Upper lobe of left lung (tissue), 6 donors: ENCODE measurements at regions not wholly inside any gene's neighbourhood (a gene's known extent, or its start where the extent isn't known, plus 50 kb on each side); places are given as distances from the start of the nearest gene placed in this dataset.

Experiments
- ATAC-seq, 2 donors: fragments of 200-7000 bp; cut with Tn5 transposase; one replicate each; pipeline ENCODE4 v1.9.1; 2022; ENCODE audit warnings: mild to moderate bottlenecking in 2 of 2, moderate library complexity in 2 of 2; ENCODE audit not compliant: low FRiP score in 2 of 2
- DNase-seq, 2 donors: peaks; one replicate each; pipeline ENCODE4 v3.0.0-alpha.2; 2019 to 2020
- H3K27ac ChIP-seq, 4 donors: fragments of 200-600 bp; sonication (generic); one replicate each; pipeline ENCODE4 v1.5.1; 2016 to 2019
- H3K27me3 ChIP-seq, 4 donors: fragments of 200-600 bp; sonication (generic); one replicate each; pipeline ENCODE4 v1.5.1; 2017 to 2019
- H3K36me3 ChIP-seq, 4 donors: fragments of 200-600 bp; sonication (generic); one replicate each; pipeline ENCODE4 v1.5.1; 2016 to 2019
- H3K4me1 ChIP-seq, 4 donors: fragments of 200-600 bp; sonication (generic); one replicate each; pipeline ENCODE4 v1.5.1; 2018 to 2019
- H3K4me3 ChIP-seq, 4 donors: fragments of 200-600 bp; sonication (generic); one replicate each; pipeline ENCODE4 v1.5.1; 2017 to 2019; ENCODE audit warnings: mild to moderate bottlenecking in 2 of 4, moderate library complexity in 1 of 4
- H3K9me3 ChIP-seq, 4 donors: fragments of 200-600 bp; sonication (generic); one replicate each; pipeline ENCODE4 v1.5.1; 2018 to 2019
- CTCF ChIP-seq, 6 experiments: fragments of 450-650 bp in 4 of 6; fragments of 200-600 bp in 2 of 6; sonication (generic) in 2 of 6; IDR thresholded peaks; one replicate each; pipeline ENCODE4 v1.5.1; 2016 to 2019; ENCODE audit warnings: antibody characterized with exemption in 6 of 6
- EP300 ChIP-seq, 4 donors: sonication (generic); formaldehyde crosslinking; IDR thresholded peaks; one replicate each; pipeline ENCODE4 v1.5.1; 2017; ENCODE audit warnings: antibody characterized with exemption in 4 of 4, control low read depth in 2 of 4
- POLR2A ChIP-seq, 4 donors: fragments of 450-650 bp; IDR thresholded peaks; one replicate each; pipeline ENCODE4 v1.5.1; 2016 to 2017; ENCODE audit warnings: antibody characterized with exemption in 4 of 4, mild to moderate bottlenecking in 2 of 4
- POLR2AphosphoS5 ChIP-seq, 2 donors: sonication (generic); formaldehyde crosslinking; IDR thresholded peaks; one replicate each; pipeline ENCODE4 v1.5.1; 2017; ENCODE audit warnings: antibody characterized with exemption in 2 of 2
- WGBS, 2 donors: methylation state at CpG; one replicate each; pipeline ENCODE4 v1.1.5; 2017 to 2018; 5-methylcytosine and 5-hydroxymethylcytosine counted together
- donor health status: DM: no; HTN: no; CAD: no; lungs with moderate emphysema.
- donor health status: DM: no; HTN: yes; CAD: no; lungs with severe emphysema.

DNA sequence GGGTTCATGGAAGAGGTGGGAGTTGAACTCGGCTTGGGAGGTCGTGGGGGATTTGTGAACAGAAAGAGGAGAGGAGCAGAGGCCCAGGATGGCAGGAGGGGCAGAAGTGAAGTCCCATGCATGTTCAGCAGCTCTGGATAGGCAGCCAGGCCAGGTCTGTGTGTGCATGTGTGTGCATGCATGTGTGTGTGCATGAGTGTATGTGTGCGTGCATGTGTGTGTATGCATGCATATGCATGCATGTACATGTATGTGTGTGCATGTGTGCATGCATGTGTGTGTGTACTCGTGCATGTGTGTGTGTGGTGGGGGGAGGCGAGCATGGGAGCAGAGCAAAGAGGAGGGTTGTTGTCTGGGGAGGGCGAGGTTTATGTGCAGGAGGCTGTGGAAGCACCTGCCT, 178.4 kb downstream of the RPLP1 start:
- 80 to 89% methylated on average over 6 of the region's 6 CpGs for WGBS, 2 donors
- no peaks in the 10 kb centered on the region for H3K27me3 ChIP-seq
- TF ChIP-seq POLR2AphosphoS5 (IDR thresholded peaks at IDR 0.05) (no peak), POLR2A (IDR thresholded peaks at IDR 0.05) (no peak), CTCF (IDR thresholded peaks at IDR 0.05) (no peak), EP300 (IDR thresholded peaks at IDR 0.05) (no peak)
- ATAC-seq (no peak), DNase-seq (no peak)
- H3K9me3 ChIP-seq, result no peaks in the 10 kb centered on the region
- H3K4me1 ChIP-seq, result peaks cover 0 to 9% (median 3%) of the 10 kb centered on the region in 4 donors
- no peaks in the 10 kb centered on the region for H3K36me3 ChIP-seq
- no peak overlapping the region for H3K4me3 ChIP-seq
- no peak overlapping the region for H3K27ac ChIP-seq

DNA sequence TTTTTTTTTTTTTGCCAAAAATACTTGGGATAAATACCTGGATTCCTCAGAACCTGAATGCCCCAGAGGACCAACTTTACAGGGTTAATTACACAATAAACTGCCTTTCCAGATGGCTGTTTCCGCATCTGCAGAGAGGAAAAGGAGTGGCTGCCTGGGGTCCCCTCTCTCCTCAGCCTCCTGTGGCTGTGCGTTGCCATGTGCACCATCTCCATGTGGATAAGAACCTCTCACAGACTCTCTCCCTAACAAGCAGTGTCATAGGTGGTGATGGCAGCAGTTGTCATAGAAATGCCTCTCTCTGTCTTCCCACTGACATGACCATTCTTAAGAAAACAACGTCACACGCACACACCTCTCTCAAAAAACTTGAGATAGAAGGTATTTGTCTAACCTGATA, 179.4 kb downstream of the RPLP1 start:
- WGBS, 2 donors, result 64 to 65% methylated on average over 4 of the region's 4 CpGs

DNA sequence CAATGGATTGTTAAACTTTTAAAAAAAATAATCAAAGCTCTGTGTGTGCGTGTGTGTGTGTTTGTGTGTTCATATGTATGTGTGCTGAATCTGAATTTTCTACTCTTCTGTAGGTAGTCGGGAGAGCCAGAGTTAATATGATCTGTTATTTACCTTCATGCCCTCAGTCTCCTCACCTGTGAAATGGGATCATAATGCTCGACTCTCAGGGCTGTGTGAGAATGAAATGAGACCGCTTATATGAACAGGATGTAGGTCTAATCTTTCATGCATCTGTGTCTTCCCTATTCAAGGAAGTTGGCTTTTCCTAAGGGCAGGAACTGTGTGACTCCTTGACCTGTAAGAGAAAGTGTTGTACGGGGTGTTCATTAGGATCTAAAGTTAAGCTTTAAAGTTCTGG, 182.2 kb downstream of the RPLP1 start:
- 66 to 79% methylated on average over 5 of the region's 5 CpGs for WGBS, 2 donors
- ATAC-seq, result no peak

More for the DNA sequence above, 179.4 kb downstream of the RPLP1 start:
- Histone ChIP-seq H3K36me3 (no peaks in the 10 kb centered on the region), H3K27ac (no peak overlapping the region), H3K4me1 (peaks cover 0 to 9% (median 3%) of the 10 kb centered on the region in 4 donors), H3K27me3 (no peaks in the 10 kb centered on the region), H3K9me3 (no peaks in the 10 kb centered on the region), H3K4me3 (no peak overlapping the region)
- DNase-seq (no peak), ATAC-seq (no peak)
- TF ChIP-seq POLR2A (IDR thresholded peaks at IDR 0.05), result no peak
- TF ChIP-seq EP300 (IDR thresholded peaks at IDR 0.05), result no peak
- no peak for TF ChIP-seq CTCF (IDR thresholded peaks at IDR 0.05)
- TF ChIP-seq POLR2AphosphoS5 (IDR thresholded peaks at IDR 0.05), result no peak

GRCh38 chr15:69636169-69636915, 183.7 kb downstream of the RPLP1 start:
- no peak for DNase-seq

More for the DNA sequence above, 182.2 kb downstream of the RPLP1 start:
- H3K27me3 ChIP-seq, result no peaks in the 10 kb centered on the region
- H3K36me3 ChIP-seq, result no peaks in the 10 kb centered on the region
- no peaks in the 10 kb centered on the region for H3K9me3 ChIP-seq
- H3K27ac ChIP-seq, result no peak overlapping the region
- no peak for DNase-seq
- TF ChIP-seq CTCF (IDR thresholded peaks at IDR 0.05) (no peak), POLR2A (IDR thresholded peaks at IDR 0.05) (no peak), EP300 (IDR thresholded peaks at IDR 0.05) (no peak), POLR2AphosphoS5 (IDR thresholded peaks at IDR 0.05) (no peak)
- H3K4me1 ChIP-seq, result no peaks in the 10 kb centered on the region
- H3K4me3 ChIP-seq, result no peak overlapping the region

More at GRCh38 chr15:69636169-69636915, 183.7 kb downstream of the RPLP1 start:
- no peak overlapping the region for H3K27ac ChIP-seq
- H3K9me3 ChIP-seq, result peaks cover 0 to 6% (median 3%) of the 10 kb centered on the region in 4 donors
- no peaks in the 10 kb centered on the region for H3K27me3 ChIP-seq
- no peaks in the 10 kb centered on the region for H3K36me3 ChIP-seq
- no peaks in the 10 kb centered on the region for H3K4me1 ChIP-seq
- no peak overlapping the region for H3K4me3 ChIP-seq
- 83 to 87% methylated on average over 5 to 10 of the region's 10 CpGs for WGBS, 2 donors
- ATAC-seq, result no peak
- TF ChIP-seq CTCF (IDR thresholded peaks at IDR 0.05) (no peak), POLR2AphosphoS5 (IDR thresholded peaks at IDR 0.05) (no peak), POLR2A (IDR thresholded peaks at IDR 0.05) (no peak), EP300 (IDR thresholded peaks at IDR 0.05) (no peak)
